Loucy (cell line): ENCODE measurements at regions not wholly inside any gene's neighbourhood (a gene's known extent, or its start where the extent isn't known, plus 50 kb on each side); places are given as distances from the start of the nearest gene placed in this dataset.

Source experiments
- H2AFZ ChIP-seq: fragments of 200-600 bp; sonication (generic); 2 replicates; pipeline ENCODE4 v1.6.0; 2016; ENCODE audit warnings: antibody characterized with exemption, mild to moderate bottlenecking, low read length, moderate library complexity
- H3F3A ChIP-seq: fragments of 200-600 bp; 2 replicates; pipeline ENCODE4 v1.6.0; 2016; ENCODE audit warnings: antibody characterized with exemption, low read depth, mild to moderate bottlenecking
- H3K27me3 ChIP-seq: fragments of 200-600 bp; sonication (generic); 2 replicates; pipeline ENCODE4 v1.6.1; 2014; ENCODE audit warnings: low read length, mild to moderate bottlenecking; ENCODE audit not compliant: insufficient read depth, poor library complexity, severe bottlenecking
- H3K36me3 ChIP-seq: fragments of 200-600 bp; sonication (generic); 2 replicates; pipeline ENCODE4 v1.6.1; 2016; ENCODE audit warnings: low read length; ENCODE audit not compliant: insufficient read depth
- H3K4me1 ChIP-seq: fragments of 200-600 bp; sonication (generic); 2 replicates; pipeline ENCODE4 v1.5.1; 2014; ENCODE audit warnings: low read length, mild to moderate bottlenecking; ENCODE audit not compliant: insufficient read depth, poor library complexity, severe bottlenecking
- H3K4me2 ChIP-seq: fragments of 200-600 bp; sonication (generic); 2 replicates; pipeline ENCODE4 v1.6.0; 2014; ENCODE audit warnings: antibody characterized with exemption, low read length, low read depth, mild to moderate bottlenecking; ENCODE audit not compliant: poor library complexity, severe bottlenecking
- H3K4me3 ChIP-seq: fragments of 200-600 bp; sonication (generic); 2 replicates; pipeline ENCODE4 v1.5.1; 2014; ENCODE audit warnings: low read length, mild to moderate bottlenecking, mixed read lengths; ENCODE audit not compliant: poor library complexity, severe bottlenecking
- H3K79me2 ChIP-seq: fragments of 200-600 bp; sonication (generic); 2 replicates; pipeline ENCODE4 v1.6.1; 2014; ENCODE audit warnings: low read length; ENCODE audit not compliant: insufficient read depth
- H3K9ac ChIP-seq: fragments of 200-600 bp; sonication (generic); 2 replicates; pipeline ENCODE4 v1.6.0; 2014; ENCODE audit warnings: mild to moderate bottlenecking, low read depth, low read length, moderate library complexity; ENCODE audit not compliant: poor library complexity, severe bottlenecking
- H3K9me2 ChIP-seq: fragments of 200-600 bp; sonication (generic); replicated peaks from 2 replicates; pipeline ENCODE4 v1.6.1; 2016; ENCODE audit warnings: low read depth, low read length, mixed read lengths
- H3K9me3 ChIP-seq: fragments of 200-600 bp; sonication (generic); 2 replicates; pipeline ENCODE4 v1.6.1; 2014; ENCODE audit warnings: mild to moderate bottlenecking, antibody characterized with exemption, low read length, low read depth; ENCODE audit not compliant: insufficient read depth
- H4K20me1 ChIP-seq: fragments of 200-600 bp; sonication (generic); 2 replicates; pipeline ENCODE4 v1.6.0; 2014; ENCODE audit warnings: antibody characterized with exemption, low read length, mild to moderate bottlenecking; ENCODE audit not compliant: insufficient read depth, poor library complexity, severe bottlenecking
- EZH2phosphoT487 ChIP-seq: fragments of 200-600 bp; IDR thresholded peaks from 2 replicates; pipeline ENCODE4 v1.6.1; 2018; ENCODE audit warnings: antibody characterized with exemption, mild to moderate bottlenecking, moderate library complexity, borderline replicate concordance
- TF ChIP-seq, protein P1 (sequence below): fragments of 200-600 bp; sonication (generic); conservative IDR thresholded peaks from 2 replicates; pipeline ENCODE4 v1.5.1; 2014; ENCODE audit warnings: mild to moderate bottlenecking, antibody characterized with exemption, low read length

DNA sequence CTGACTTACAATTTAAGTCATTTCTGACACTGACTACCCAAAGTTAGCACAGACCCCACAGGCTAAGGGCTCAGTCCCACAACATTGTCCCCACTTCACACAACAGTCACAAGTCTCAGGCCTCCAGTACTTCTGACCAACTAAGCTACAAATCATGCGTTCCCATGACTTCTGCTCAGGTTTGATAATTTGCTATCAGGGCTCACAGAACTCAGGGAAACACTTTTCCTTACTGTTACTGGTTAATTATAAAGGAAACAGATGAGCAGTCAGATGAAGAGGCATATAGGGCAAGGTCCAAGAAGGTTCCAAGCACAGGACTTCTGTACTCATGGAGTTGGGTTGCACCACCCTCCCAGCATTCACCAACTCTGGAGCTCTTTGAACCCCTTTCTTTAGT lies 151.2 kb upstream of the TNR start:
- no peaks in the 10 kb centered on the region for H3K27me3 ChIP-seq
- no peaks in the 10 kb centered on the region for H3K9me3 ChIP-seq
- H3K4me3 ChIP-seq = no peak overlapping the region
- H3F3A ChIP-seq = no peaks in the 10 kb centered on the region
- no peak overlapping the region for H3K9ac ChIP-seq
- no peak overlapping the region for H2AFZ ChIP-seq
- TF ChIP-seq, protein P1, sequence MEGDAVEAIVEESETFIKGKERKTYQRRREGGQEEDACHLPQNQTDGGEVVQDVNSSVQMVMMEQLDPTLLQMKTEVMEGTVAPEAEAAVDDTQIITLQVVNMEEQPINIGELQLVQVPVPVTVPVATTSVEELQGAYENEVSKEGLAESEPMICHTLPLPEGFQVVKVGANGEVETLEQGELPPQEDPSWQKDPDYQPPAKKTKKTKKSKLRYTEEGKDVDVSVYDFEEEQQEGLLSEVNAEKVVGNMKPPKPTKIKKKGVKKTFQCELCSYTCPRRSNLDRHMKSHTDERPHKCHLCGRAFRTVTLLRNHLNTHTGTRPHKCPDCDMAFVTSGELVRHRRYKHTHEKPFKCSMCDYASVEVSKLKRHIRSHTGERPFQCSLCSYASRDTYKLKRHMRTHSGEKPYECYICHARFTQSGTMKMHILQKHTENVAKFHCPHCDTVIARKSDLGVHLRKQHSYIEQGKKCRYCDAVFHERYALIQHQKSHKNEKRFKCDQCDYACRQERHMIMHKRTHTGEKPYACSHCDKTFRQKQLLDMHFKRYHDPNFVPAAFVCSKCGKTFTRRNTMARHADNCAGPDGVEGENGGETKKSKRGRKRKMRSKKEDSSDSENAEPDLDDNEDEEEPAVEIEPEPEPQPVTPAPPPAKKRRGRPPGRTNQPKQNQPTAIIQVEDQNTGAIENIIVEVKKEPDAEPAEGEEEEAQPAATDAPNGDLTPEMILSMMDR = no peak
- TF ChIP-seq EZH2phosphoT487 = no peak
- H3K36me3 ChIP-seq = no peaks in the 10 kb centered on the region
- no peaks in the 10 kb centered on the region for H3K79me2 ChIP-seq
- H4K20me1 ChIP-seq = no peaks in the 10 kb centered on the region
- no peaks in the 10 kb centered on the region for H3K9me2 ChIP-seq
- no peaks in the 10 kb centered on the region for H3K4me1 ChIP-seq
- no peak overlapping the region for H3K4me2 ChIP-seq

DNA sequence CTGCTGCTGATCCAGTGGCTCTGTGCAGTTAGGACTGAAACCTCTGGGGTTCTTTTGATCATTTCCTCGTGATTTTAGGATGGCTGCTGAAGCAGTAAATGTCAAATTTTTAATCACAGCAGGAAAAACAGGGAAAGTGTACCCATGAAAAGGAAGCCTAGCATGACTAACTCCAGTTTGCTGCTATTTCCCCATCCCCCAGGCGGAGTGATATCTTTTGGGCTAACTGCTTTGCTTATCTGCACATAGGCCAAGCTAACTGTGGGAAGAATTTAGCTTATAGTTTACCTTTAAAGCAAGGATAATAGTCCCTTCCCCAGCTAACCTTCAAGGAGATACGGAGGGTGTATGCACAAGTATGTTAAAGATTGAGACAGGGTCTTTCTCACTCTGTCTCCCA lies 149.8 kb upstream of the TNR start:
- Histone ChIP-seq H4K20me1 (no peaks in the 10 kb centered on the region), H3K36me3 (no peaks in the 10 kb centered on the region), H3K4me3 (no peak overlapping the region), H3K27me3 (no peaks in the 10 kb centered on the region), H3K9me3 (no peaks in the 10 kb centered on the region), H3K4me2 (no peak overlapping the region), H3K4me1 (no peaks in the 10 kb centered on the region), H3K9ac (no peak overlapping the region), H3K79me2 (no peaks in the 10 kb centered on the region), H3K9me2 (no peaks in the 10 kb centered on the region), H3F3A (no peaks in the 10 kb centered on the region), H2AFZ (no peak overlapping the region)
- TF ChIP-seq EZH2phosphoT487 = no peak
- TF ChIP-seq, protein P1 = no peak

DNA sequence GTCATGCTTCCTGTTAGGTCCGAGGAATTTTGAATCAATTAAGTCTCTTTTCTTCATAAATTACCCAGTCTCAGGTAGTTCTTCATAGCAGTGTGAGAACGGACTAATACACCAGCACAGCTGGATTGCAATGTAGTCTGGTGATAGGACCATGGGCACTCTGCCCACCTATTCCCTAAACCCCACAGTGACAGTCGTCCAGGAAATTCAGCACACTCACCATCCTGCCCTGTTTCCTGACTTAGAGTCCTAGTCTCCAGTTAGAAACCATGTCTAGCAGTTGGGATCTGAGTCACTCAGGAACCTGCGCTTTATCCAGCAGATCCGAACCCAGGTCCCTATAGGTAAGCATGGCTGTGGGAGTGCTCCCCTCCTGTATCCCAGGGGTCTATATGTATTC lies 149.3 kb upstream of the TNR start:
- no peaks in the 10 kb centered on the region for H3K9me3 ChIP-seq
- TF ChIP-seq, protein P1 = no peak
- TF ChIP-seq EZH2phosphoT487 = no peak
- H3K27me3 ChIP-seq = no peaks in the 10 kb centered on the region
- no peak overlapping the region for H2AFZ ChIP-seq
- H3K79me2 ChIP-seq = no peaks in the 10 kb centered on the region
- H3K36me3 ChIP-seq = no peaks in the 10 kb centered on the region
- no peak overlapping the region for H3K4me3 ChIP-seq
- no peaks in the 10 kb centered on the region for H3K9me2 ChIP-seq
- no peak overlapping the region for H3K9ac ChIP-seq
- no peaks in the 10 kb centered on the region for H4K20me1 ChIP-seq
- no peaks in the 10 kb centered on the region for H3K4me1 ChIP-seq
- no peak overlapping the region for H3K4me2 ChIP-seq
- no peaks in the 10 kb centered on the region for H3F3A ChIP-seq
